ENCODE measurements at regions not wholly inside any gene's neighbourhood (a gene's known extent, or its start where the extent isn't known, plus 50 kb on each side); places are given as distances from the start of the nearest gene placed in this dataset.

DNA sequence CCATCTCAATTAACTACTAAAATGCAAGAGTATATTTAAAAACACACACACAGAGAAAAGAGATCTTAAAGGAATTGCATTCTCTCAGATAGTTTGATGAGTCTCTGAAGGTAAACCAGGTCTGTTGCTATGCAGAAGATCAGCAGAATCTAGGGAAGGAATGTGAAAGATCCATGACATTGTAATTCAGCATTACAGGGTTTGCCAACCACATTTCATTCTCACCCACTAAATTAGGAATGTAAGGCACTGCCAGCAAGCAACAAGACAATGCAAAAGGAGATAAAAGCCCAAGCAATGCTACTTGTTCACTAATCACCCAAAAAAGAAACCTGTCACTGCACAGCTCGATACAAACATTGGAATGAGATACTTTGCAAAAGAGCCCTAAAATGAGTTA, 106.3 kb downstream of the LRIG3 start:
- TF ChIP-seq, protein P1, sequence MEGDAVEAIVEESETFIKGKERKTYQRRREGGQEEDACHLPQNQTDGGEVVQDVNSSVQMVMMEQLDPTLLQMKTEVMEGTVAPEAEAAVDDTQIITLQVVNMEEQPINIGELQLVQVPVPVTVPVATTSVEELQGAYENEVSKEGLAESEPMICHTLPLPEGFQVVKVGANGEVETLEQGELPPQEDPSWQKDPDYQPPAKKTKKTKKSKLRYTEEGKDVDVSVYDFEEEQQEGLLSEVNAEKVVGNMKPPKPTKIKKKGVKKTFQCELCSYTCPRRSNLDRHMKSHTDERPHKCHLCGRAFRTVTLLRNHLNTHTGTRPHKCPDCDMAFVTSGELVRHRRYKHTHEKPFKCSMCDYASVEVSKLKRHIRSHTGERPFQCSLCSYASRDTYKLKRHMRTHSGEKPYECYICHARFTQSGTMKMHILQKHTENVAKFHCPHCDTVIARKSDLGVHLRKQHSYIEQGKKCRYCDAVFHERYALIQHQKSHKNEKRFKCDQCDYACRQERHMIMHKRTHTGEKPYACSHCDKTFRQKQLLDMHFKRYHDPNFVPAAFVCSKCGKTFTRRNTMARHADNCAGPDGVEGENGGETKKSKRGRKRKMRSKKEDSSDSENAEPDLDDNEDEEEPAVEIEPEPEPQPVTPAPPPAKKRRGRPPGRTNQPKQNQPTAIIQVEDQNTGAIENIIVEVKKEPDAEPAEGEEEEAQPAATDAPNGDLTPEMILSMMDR (IDR thresholded peaks at IDR 0.05; ENCODE audit: unreplicated experiment), result no peak
- Mint-ChIP-seq H3K4me1 (peaks cover 13% of the 10 kb centered on the region), H3K36me3 (no peaks in the 10 kb centered on the region), H3K9me3 (no peaks in the 10 kb centered on the region), H3K27me3 (ENCODE audit: low read depth) (no peaks in the 10 kb centered on the region), H3K4me3 (no peak overlapping the region), H3K27ac (no peak overlapping the region)
- no peak for DNase-seq (ENCODE audit: low spot score in 2 of 2, unreplicated experiment in 2 of 2)

DNA sequence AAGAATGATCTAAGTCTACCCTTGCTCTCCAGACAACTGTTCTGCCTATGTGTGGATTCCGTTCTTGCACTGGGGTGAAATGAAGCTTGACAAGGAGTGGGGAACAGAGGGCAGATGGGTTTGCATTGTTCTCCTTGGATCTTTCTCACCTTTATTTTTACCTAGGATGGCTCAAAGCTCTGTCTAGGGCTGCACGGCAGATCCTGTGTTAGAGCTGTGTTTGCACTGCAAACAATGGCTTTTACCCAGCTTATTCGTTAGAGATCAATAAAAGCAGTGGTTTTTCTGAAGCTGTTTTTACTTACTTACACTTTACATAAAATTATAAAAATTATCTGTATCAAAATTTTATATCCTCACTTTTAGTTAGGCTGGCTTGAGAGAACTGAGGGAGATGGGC, 105.1 kb downstream of the LRIG3 start:
- no peaks in the 10 kb centered on the region for H3K9me3 Mint-ChIP-seq
- H3K27ac Mint-ChIP-seq, result no peak overlapping the region
- no peak overlapping the region for H3K4me3 Mint-ChIP-seq

DNA sequence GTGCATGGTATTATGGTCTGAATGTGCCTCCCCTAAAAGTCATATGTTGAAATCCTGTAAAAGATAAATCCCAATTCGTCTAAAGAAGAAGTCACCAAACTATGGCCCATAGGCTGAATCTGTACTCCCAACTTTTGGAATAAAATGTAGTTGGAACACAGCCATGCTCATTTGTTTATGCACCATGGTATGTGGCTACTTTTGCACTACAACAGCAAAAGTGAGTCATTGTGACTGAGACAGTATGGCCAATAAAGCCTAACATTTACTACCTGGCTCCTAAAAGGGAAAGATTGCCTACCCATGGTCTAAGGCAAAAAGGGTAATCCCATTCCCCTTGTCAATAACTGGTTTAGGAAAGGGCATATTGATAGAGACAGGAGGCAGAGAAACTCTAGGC, 101.8 kb downstream of the LRIG3 start:
- Mint-ChIP-seq H3K36me3 (no peaks in the 10 kb centered on the region), H3K9me3 (no peaks in the 10 kb centered on the region), H3K4me1 (peaks cover 8% of the 10 kb centered on the region), H3K27ac (no peak overlapping the region), H3K4me3 (no peak overlapping the region), H3K27me3 (ENCODE audit: low read depth) (no peaks in the 10 kb centered on the region)
- TF ChIP-seq, protein P1 (IDR thresholded peaks at IDR 0.05; ENCODE audit: unreplicated experiment), result no peak
- no peak for DNase-seq (ENCODE audit: low spot score in 2 of 2, unreplicated experiment in 2 of 2)

More for the DNA sequence above, 105.1 kb downstream of the LRIG3 start:
- Mint-ChIP-seq H3K27me3 (ENCODE audit: low read depth) (no peaks in the 10 kb centered on the region), H3K4me1 (peaks cover 13% of the 10 kb centered on the region), H3K36me3 (no peaks in the 10 kb centered on the region)
- TF ChIP-seq, protein P1 (IDR thresholded peaks at IDR 0.05; ENCODE audit: unreplicated experiment), result no peak
- DNase-seq (ENCODE audit: low spot score in 2 of 2, unreplicated experiment in 2 of 2), result no peak

DNA sequence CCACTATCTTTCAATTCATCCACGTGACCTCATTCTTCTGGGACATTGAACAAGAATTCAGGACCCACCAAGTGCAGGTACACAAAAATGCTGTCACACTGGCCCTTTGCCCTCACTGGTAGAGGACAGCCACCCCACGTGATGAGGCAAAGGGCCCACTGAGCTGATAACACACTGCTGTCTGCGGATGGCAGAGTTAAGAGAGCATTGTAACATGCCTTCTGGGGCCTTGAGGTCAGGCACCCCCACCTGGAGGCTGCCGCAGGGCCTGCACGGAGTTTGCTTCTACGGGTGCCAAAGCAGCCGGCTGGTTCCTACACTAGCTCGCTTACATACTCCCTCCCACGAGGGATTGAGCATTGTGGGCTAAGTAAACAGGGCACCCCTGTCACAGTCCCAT, 101.0 kb downstream of the LRIG3 start:
- no peak for DNase-seq (ENCODE audit: low spot score in 2 of 2, unreplicated experiment in 2 of 2)
- Mint-ChIP-seq H3K27ac (no peak overlapping the region), H3K9me3 (no peaks in the 10 kb centered on the region), H3K4me3 (no peak overlapping the region), H3K4me1 (no peaks in the 10 kb centered on the region), H3K36me3 (no peaks in the 10 kb centered on the region), H3K27me3 (ENCODE audit: low read depth) (no peaks in the 10 kb centered on the region)
- TF ChIP-seq, protein P1 (IDR thresholded peaks at IDR 0.05; ENCODE audit: unreplicated experiment), result no peak

DNA sequence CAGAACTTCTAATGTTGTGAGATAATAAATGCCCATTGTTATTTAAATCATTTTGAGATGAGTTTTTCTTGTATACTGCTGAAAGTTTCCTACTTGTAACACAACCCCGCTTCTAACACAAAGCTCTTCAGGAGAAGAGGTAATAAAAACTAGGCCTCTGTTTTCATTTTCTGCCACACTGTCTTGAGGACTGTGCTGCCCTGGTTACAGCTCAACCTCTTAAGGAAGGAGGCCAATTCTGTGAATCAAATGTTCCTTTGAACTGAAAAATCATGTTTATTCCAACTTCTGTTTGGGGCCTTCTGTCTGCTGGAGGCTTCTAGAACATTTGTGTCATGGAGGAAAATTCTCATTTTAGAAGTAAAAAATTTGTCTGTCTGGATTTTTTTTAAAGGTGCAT, 100.3 kb downstream of the LRIG3 start:
- no peaks in the 10 kb centered on the region for H3K4me1 Mint-ChIP-seq
- DNase-seq (ENCODE audit: low spot score in 2 of 2, unreplicated experiment in 2 of 2), result no peak
- no peaks in the 10 kb centered on the region for H3K27me3 Mint-ChIP-seq (ENCODE audit: low read depth)
- H3K36me3 Mint-ChIP-seq, result no peaks in the 10 kb centered on the region
- no peak overlapping the region for H3K4me3 Mint-ChIP-seq
- H3K9me3 Mint-ChIP-seq, result no peaks in the 10 kb centered on the region
- TF ChIP-seq, protein P1 (IDR thresholded peaks at IDR 0.05; ENCODE audit: unreplicated experiment), result no peak
- H3K27ac Mint-ChIP-seq, result peak overlapping the region; percentile 34
